Neural progenitor cell (in vitro differentiated cells): ENCODE measurements at regions not wholly inside any gene's neighbourhood (a gene's known extent, or its start where the extent isn't known, plus 50 kb on each side); places are given as distances from the start of the nearest gene placed in this dataset.
A peak's percentile ranks its signal among the peaks of the same experiment; 100 is the strongest.

Source experiments
- DNase-seq: peaks from one replicate; pipeline ENCODE4 v3.0.0-alpha.2; 2016; ENCODE audit warnings: low spot score
- H2AFZ ChIP-seq: fragments of 200-600 bp; sonication (generic); replicated peaks from 2 replicates; pipeline ENCODE4 v1.6.1; 2016; ENCODE audit warnings: antibody characterized with exemption
- H3F3A ChIP-seq: fragments of 200-600 bp; sonication (generic); 2 replicates; pipeline ENCODE4 v1.6.1; 2016; ENCODE audit warnings: antibody characterized with exemption, low read depth
- H3K27ac ChIP-seq: fragments of 200-600 bp; sonication (generic); 2 replicates; pipeline ENCODE4 v1.5.1; 2016; ENCODE audit warnings: mild to moderate bottlenecking
- H3K27me3 ChIP-seq: fragments of 200-600 bp; sonication (generic); 2 replicates; pipeline ENCODE4 v1.6.1; 2016; ENCODE audit warnings: mild to moderate bottlenecking, moderate library complexity
- H3K36me3 ChIP-seq: fragments of 200-600 bp; sonication (generic); 2 replicates; pipeline ENCODE4 v1.5.1; 2016
- H3K4me1 ChIP-seq: fragments of 200-600 bp; sonication (generic); 2 replicates; pipeline ENCODE4 v1.6.1; 2016; ENCODE audit warnings: mixed run types
- H3K4me2 ChIP-seq: fragments of 200-600 bp; sonication (generic); 2 replicates; pipeline ENCODE4 v1.6.1; 2016
- H3K4me3 ChIP-seq: fragments of 200-600 bp; sonication (generic); 2 replicates; pipeline ENCODE4 v1.5.1; 2016
- H3K79me2 ChIP-seq: fragments of 200-600 bp; sonication (generic); 2 replicates; pipeline ENCODE4 v1.6.1; 2016; ENCODE audit warnings: low read depth
- H3K9ac ChIP-seq: fragments of 200-600 bp; sonication (generic); 2 replicates; pipeline ENCODE4 v1.6.1; 2016
- H3K9me3 ChIP-seq: fragments of 200-600 bp; sonication (generic); 2 replicates; pipeline ENCODE4 v1.5.1; 2016; ENCODE audit warnings: low read depth
- H4K20me1 ChIP-seq: fragments of 200-600 bp; sonication (generic); 2 replicates; pipeline ENCODE4 v1.6.1; 2016; ENCODE audit warnings: low read depth
- H3K27ac Mint-ChIP-seq: 3 replicates; pipeline ENCODE4 v1.8.0; 2021; ENCODE audit warnings: mixed read lengths
- H3K27me3 Mint-ChIP-seq: 2 replicates; pipeline ENCODE4 v1.8.0; 2022; ENCODE audit warnings: low read depth, mild to moderate bottlenecking, inconsistent platforms, moderate library complexity, mixed read lengths; ENCODE audit not compliant: insufficient read depth
- H3K36me3 Mint-ChIP-seq: 3 replicates; pipeline ENCODE4 v1.8.0; 2021; ENCODE audit warnings: mixed read lengths
- H3K4me1 Mint-ChIP-seq: 3 replicates; pipeline ENCODE4 v1.8.0; 2021; ENCODE audit warnings: mixed read lengths
- H3K4me3 Mint-ChIP-seq: 3 replicates; pipeline ENCODE4 v1.8.0; 2021; ENCODE audit warnings: mild to moderate bottlenecking, moderate library complexity, mixed read lengths
- H3K9me3 Mint-ChIP-seq: 3 replicates; pipeline ENCODE4 v1.8.0; 2020; ENCODE audit warnings: mixed read lengths
- EZH2 ChIP-seq: fragments of 200-600 bp; sonication (generic); IDR thresholded peaks from 2 replicates; pipeline ENCODE4 v1.6.1; 2017; ENCODE audit warnings: antibody characterized with exemption, mild to moderate bottlenecking, moderate library complexity
- EZH2phosphoT487 ChIP-seq: fragments of 200-600 bp; sonication (generic); IDR thresholded peaks from 2 replicates; pipeline ENCODE4 v1.6.1; 2017; ENCODE audit warnings: antibody characterized with exemption
- TF ChIP-seq, protein P1 (sequence below): fragments of 200-600 bp; sonication (generic); IDR thresholded peaks from 2 replicates; pipeline ENCODE4 v1.5.1; 2017; ENCODE audit warnings: antibody characterized with exemption, mild to moderate bottlenecking

DNA sequence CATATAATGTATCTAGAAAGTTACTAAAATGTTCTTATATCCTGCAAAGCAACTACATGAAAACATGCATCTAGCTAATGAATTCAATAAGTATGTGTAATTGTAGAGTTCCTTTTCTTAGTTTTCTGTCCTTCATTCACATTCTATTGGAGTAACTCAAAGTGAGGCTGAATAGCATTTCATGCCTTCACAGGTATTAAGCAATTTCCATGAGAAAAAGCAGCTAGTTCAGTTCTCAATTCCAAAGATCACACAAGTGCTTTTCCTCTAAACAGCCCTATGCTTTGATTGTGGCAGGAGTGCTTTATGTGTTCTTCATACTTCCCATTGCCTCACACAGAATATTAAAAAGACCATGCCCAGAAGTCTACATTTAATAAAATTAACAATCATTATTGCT lies 274.9 kb downstream of the RFPL4B start:
- H3K4me2 ChIP-seq, result no peak overlapping the region
- DNase-seq, result no peak
- H3K4me3 Mint-ChIP-seq, result no peak overlapping the region

DNA sequence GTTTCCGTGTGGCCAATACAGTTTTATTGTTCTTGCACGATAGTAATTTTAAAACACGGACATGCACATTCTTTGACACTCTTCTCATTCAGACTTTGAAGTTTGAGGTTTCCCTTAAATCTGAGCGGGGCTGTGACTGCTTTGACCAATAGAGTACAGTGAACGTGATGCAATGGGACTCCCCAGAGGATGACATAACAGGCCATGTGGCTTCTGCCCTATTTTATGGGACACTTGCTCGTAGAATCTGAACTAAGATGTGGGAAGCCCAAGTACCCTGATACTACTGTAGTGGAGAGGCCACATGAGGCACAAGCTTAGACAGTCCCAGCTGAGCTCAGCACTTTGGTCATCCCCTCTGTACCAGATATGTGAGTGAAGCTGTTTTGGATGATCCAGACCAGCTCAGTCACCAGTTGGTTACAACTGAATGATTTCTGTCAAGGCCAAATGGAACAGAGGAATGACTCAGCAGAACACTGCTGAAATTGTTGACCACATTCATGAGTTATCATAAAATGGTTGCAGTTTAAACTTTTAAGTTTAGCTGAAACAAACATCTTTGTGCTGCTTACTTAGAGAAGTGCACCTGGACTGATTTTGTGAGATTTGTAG lies 279.4 kb downstream of the RFPL4B start:
- peaks cover 13% of the 10 kb centered on the region for H3K9me3 Mint-ChIP-seq

More for the DNA sequence above, 274.9 kb downstream of the RFPL4B start:
- Mint-ChIP-seq H3K36me3 (peaks cover 3% of the 10 kb centered on the region), H3K4me1 (peaks cover 33% of the 10 kb centered on the region), H3K9me3 (peaks cover 15% of the 10 kb centered on the region), H3K27ac (peak overlapping the region; percentile 97), H3K27me3 (no peaks in the 10 kb centered on the region)
- peaks cover 8% of the 10 kb centered on the region for H3K4me1 ChIP-seq
- H3K79me2 ChIP-seq, result no peaks in the 10 kb centered on the region
- no peaks in the 10 kb centered on the region for H3K36me3 ChIP-seq
- no peak overlapping the region for H3K4me3 ChIP-seq
- no peak for TF ChIP-seq EZH2
- TF ChIP-seq EZH2phosphoT487, result no peak
- no peak overlapping the region for H3K9ac ChIP-seq
- no peaks in the 10 kb centered on the region for H3K27me3 ChIP-seq
- H2AFZ ChIP-seq, result peak overlapping the region; percentile 19
- H3K9me3 ChIP-seq, result no peaks in the 10 kb centered on the region
- H3F3A ChIP-seq, result no peaks in the 10 kb centered on the region
- no peak overlapping the region for H3K27ac ChIP-seq
- no peaks in the 10 kb centered on the region for H4K20me1 ChIP-seq

DNA sequence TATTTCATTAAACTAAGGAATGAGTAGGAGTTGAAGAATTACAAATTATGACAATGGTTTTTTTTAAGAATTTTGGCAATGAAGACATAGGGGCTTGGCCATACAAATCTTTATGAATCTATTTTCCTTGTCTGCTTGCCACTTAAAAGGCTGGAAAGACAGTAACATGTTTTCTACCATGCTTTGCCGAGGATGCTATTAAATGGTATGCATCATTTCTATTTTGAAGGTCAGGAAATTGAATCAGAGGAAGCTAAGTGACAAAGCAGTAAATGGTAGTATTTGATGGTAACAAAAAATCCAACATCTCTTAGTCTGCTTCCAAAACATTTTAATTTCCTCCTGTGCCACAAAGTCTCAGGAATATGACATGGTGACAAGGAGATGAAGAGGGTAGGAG lies 287.2 kb downstream of the RFPL4B start:
- no peak overlapping the region for H3K9ac ChIP-seq
- H3K4me2 ChIP-seq, result no peak overlapping the region
- Mint-ChIP-seq H3K4me1 (no peaks in the 10 kb centered on the region), H3K9me3 (peaks cover 7% of the 10 kb centered on the region), H3K36me3 (peaks cover 3% of the 10 kb centered on the region), H3K27ac (no peak overlapping the region), H3K4me3 (no peak overlapping the region), H3K27me3 (no peaks in the 10 kb centered on the region)
- no peaks in the 10 kb centered on the region for H3F3A ChIP-seq
- no peaks in the 10 kb centered on the region for H3K36me3 ChIP-seq
- no peak overlapping the region for H3K4me3 ChIP-seq
- TF ChIP-seq, protein P1, sequence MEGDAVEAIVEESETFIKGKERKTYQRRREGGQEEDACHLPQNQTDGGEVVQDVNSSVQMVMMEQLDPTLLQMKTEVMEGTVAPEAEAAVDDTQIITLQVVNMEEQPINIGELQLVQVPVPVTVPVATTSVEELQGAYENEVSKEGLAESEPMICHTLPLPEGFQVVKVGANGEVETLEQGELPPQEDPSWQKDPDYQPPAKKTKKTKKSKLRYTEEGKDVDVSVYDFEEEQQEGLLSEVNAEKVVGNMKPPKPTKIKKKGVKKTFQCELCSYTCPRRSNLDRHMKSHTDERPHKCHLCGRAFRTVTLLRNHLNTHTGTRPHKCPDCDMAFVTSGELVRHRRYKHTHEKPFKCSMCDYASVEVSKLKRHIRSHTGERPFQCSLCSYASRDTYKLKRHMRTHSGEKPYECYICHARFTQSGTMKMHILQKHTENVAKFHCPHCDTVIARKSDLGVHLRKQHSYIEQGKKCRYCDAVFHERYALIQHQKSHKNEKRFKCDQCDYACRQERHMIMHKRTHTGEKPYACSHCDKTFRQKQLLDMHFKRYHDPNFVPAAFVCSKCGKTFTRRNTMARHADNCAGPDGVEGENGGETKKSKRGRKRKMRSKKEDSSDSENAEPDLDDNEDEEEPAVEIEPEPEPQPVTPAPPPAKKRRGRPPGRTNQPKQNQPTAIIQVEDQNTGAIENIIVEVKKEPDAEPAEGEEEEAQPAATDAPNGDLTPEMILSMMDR, result no peak
- TF ChIP-seq EZH2phosphoT487 (no peak), EZH2 (no peak)
- no peaks in the 10 kb centered on the region for H3K9me3 ChIP-seq
- no peak overlapping the region for H3K27ac ChIP-seq
- no peaks in the 10 kb centered on the region for H3K27me3 ChIP-seq
- no peak for DNase-seq
- no peaks in the 10 kb centered on the region for H4K20me1 ChIP-seq
- no peak overlapping the region for H2AFZ ChIP-seq
- H3K79me2 ChIP-seq, result no peaks in the 10 kb centered on the region
- H3K4me1 ChIP-seq, result no peaks in the 10 kb centered on the region

More for the DNA sequence above, 279.4 kb downstream of the RFPL4B start:
- Histone ChIP-seq H3K4me3 (no peak overlapping the region), H3F3A (no peaks in the 10 kb centered on the region), H3K9ac (no peak overlapping the region), H3K9me3 (no peaks in the 10 kb centered on the region), H3K4me2 (no peak overlapping the region), H4K20me1 (no peaks in the 10 kb centered on the region), H3K27me3 (no peaks in the 10 kb centered on the region), H3K36me3 (no peaks in the 10 kb centered on the region), H3K4me1 (no peaks in the 10 kb centered on the region), H3K79me2 (no peaks in the 10 kb centered on the region), H3K27ac (no peak overlapping the region), H2AFZ (peak overlapping the region; percentile 47)
- Mint-ChIP-seq H3K36me3 (peaks cover 3% of the 10 kb centered on the region), H3K27me3 (no peaks in the 10 kb centered on the region), H3K4me3 (no peak overlapping the region), H3K4me1 (peaks cover 10% of the 10 kb centered on the region), H3K27ac (no peak overlapping the region)
- no peak for TF ChIP-seq EZH2
- TF ChIP-seq, protein P1, result no peak
- no peak for TF ChIP-seq EZH2phosphoT487
- DNase-seq, result no peak

DNA sequence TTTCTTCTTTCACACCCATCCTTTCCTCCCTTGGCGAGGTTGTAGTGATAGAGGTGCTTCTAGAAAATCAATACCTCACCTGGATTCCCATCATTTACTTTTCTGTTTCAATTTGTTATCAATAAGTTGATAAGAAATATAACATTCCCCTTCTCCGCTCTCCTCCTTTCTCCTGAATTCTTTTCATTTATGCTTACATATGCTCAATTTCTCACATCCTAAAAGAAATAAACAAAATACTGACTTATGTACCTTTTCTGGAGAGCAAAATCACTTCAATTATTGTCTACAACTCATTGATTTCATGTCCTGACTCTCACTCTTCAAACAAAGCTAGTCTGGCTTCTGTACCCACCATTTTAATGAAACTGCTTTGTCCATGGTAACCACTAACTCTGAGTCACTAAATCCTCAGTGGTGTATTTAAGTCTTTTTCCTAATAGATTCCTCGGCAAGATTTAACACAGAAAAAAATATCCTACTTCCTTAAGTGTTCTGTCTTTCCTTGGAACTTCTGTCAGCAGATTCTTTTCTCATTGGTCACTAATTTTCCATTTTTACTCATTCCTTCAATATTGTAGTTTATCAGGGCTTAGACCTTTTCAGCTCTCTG lies 289.6 kb downstream of the RFPL4B start:
- Histone ChIP-seq H3K27ac (no peak overlapping the region), H2AFZ (peak overlapping the region; percentile 11), H3K9ac (no peak overlapping the region), H4K20me1 (no peaks in the 10 kb centered on the region), H3K27me3 (no peaks in the 10 kb centered on the region), H3K4me2 (no peak overlapping the region), H3K36me3 (no peaks in the 10 kb centered on the region), H3F3A (no peaks in the 10 kb centered on the region), H3K4me3 (no peak overlapping the region), H3K79me2 (no peaks in the 10 kb centered on the region), H3K9me3 (no peaks in the 10 kb centered on the region), H3K4me1 (no peaks in the 10 kb centered on the region)
- no peak overlapping the region for H3K4me3 Mint-ChIP-seq
- no peaks in the 10 kb centered on the region for H3K4me1 Mint-ChIP-seq
- peaks cover 3% of the 10 kb centered on the region for H3K36me3 Mint-ChIP-seq
- DNase-seq, result no peak
- no peaks in the 10 kb centered on the region for H3K27me3 Mint-ChIP-seq
- H3K9me3 Mint-ChIP-seq, result peaks cover 6% of the 10 kb centered on the region
- TF ChIP-seq, protein P1, result no peak
- TF ChIP-seq EZH2 (no peak), EZH2phosphoT487 (no peak)
- no peak overlapping the region for H3K27ac Mint-ChIP-seq
